ENCODE measurements at regions not wholly inside any gene's neighbourhood (a gene's known extent, or its start where the extent isn't known, plus 50 kb on each side); places are given as distances from the start of the nearest gene placed in this dataset.

DNA sequence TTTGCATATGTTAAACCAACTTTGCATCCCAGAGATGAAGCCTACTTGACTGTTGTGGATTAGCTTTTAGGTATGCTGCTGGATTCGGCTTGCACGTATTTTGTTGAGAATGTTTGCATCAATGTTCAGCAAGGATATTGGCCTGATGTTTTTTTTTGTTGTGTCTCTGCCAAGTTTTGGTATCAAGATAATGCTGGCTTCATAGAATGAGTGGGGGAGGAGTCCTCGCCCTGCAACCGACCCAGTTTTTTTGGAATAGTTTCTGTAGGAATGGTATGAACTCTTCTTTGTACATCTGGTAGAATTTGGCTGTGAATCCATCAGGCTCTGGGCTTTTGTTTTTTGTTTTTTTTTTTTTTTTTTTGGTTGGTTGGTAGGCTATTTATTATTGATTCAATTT, 147.9 kb downstream of the AHR start:
- H3K4me3 ChIP-seq (ENCODE audit: low read depth, low read length) = no peak overlapping the region
- TF ChIP-seq, protein P1, sequence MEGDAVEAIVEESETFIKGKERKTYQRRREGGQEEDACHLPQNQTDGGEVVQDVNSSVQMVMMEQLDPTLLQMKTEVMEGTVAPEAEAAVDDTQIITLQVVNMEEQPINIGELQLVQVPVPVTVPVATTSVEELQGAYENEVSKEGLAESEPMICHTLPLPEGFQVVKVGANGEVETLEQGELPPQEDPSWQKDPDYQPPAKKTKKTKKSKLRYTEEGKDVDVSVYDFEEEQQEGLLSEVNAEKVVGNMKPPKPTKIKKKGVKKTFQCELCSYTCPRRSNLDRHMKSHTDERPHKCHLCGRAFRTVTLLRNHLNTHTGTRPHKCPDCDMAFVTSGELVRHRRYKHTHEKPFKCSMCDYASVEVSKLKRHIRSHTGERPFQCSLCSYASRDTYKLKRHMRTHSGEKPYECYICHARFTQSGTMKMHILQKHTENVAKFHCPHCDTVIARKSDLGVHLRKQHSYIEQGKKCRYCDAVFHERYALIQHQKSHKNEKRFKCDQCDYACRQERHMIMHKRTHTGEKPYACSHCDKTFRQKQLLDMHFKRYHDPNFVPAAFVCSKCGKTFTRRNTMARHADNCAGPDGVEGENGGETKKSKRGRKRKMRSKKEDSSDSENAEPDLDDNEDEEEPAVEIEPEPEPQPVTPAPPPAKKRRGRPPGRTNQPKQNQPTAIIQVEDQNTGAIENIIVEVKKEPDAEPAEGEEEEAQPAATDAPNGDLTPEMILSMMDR (IDR thresholded peaks at IDR 0.05; ENCODE audit: control insufficient read depth, extremely low read depth, insufficient read depth) = no peak
- DNase-seq (ENCODE audit: low read depth) = no peak

DNA sequence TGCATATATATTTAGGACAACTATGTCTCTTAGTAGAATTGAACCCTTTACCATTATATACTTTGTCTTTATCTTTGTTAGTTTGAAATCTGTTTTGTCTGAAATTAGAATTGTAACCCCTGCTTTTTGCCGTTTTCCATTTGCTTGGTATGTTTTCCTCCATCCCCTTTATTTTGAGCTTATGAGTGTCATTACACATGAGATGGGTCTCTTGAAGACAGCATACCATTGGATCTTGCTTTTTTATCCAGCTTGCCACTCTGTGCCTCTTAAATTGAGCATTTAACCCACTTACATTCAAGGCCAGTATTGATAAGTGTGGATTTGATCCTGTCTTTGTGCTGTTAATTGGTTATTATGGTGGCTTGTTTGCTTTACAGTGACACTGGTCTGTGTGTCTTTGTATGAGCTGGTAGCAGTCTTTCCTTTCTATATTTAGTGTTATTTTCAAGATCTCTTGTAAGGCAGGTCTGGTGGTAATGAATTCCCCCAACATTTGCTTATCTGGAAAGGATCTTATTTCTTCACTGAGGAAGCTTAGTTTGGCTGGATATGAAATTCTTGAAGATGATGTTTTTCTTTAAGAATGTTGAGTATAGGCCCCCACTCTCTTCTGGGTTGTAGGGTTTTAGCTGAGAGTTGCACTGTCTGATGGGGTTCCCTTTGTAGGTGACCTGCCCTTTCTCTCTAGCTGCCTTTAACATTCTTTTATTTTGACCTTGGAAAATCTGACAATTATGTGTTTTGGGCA, 149.5 kb downstream of the AHR start:
- H3K4me3 ChIP-seq (ENCODE audit: low read depth, low read length) = no peak overlapping the region
- TF ChIP-seq, protein P1 (IDR thresholded peaks at IDR 0.05; ENCODE audit: control insufficient read depth, extremely low read depth, insufficient read depth) = no peak
- no peak for DNase-seq (ENCODE audit: low read depth)

DNA sequence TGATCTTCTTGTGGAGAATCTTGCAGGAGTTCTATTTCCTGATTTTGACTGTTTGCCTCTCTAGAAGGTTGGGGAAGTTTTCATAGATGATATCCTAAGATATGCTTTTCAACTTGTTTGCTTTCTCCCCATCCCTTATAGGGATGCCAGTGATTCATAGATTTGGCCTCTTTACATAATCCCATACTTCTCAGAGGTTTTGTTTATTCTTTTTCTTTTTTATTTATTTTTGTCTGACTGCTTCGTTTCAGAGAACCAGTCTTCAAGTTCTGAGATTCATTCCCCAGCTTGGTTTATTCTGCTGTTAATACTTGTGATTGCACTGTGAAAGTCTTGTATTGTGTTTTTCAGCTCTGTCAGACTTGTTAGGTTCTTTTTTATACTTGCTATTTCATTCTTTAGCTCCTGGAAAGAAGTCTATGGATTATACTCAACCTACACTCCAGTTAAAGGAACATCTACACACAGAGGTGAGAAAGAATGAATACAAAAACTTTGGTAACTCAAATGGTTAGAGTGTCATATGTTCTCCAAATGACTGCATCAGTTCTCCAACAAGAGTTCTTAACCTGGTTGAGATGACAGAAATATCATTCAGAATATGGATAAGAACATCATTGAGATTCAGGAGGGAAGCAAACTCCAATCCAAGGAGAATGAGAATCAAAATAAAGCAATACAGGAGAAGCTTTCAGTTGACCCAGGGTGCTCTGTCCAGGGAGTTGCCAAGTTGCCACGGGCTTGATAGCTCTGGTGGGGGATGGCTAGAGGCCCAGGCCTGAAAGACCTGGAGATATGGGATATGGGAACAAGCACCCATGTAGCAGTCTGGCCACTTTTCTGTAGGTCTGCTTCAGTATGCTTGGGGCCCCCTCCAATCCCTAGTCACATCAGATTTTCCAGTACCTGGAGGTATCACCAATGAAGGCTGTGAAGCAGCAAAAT, 150.3 kb downstream of the AHR start:
- peak; percentile 13 for DNase-seq (ENCODE audit: low read depth)
- TF ChIP-seq, protein P1 (IDR thresholded peaks at IDR 0.05; ENCODE audit: control insufficient read depth, extremely low read depth, insufficient read depth) = no peak
- H3K4me3 ChIP-seq (ENCODE audit: low read depth, low read length) = no peak overlapping the region

DNA sequence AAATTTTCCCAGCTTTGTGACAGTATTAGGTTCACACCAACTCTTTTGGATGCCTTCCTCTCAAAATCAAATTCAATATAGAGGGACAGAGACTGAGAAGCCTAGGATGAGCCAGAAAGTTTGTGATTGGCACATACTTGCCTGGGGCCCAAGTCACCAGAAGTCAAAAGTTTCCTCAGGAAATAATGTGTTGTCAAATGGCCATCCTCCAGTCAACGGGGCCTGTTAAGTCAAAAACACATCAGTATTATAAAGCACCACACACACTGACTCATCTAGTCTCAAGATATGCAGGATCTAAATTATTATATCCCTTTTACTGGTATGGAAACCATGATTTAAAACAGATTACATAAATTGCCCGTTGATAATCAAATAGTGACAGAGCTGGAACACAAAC, 158.1 kb downstream of the AHR start:
- TF ChIP-seq, protein P1 (IDR thresholded peaks at IDR 0.05; ENCODE audit: control insufficient read depth, extremely low read depth, insufficient read depth) = no peak
- no peak overlapping the region for H3K4me3 ChIP-seq (ENCODE audit: low read depth, low read length)
- DNase-seq (ENCODE audit: low read depth) = no peak

DNA sequence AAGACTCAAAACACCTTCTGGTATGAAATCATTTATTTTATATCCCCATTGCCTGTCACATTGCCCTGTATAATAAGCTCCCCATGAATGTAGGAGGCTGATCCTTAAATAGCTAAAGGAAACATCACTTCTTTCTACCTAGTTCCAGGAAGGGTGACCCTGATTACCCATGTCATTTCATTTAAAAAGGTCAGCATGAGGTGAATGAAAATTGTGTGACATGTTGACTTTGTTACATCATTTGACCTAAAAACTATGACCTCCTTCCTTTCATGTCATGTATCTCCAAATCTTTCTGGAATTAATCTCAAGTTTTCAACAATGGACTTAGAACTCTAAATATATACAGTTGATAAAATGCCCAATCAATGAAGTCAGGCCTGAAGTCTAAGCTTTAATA, 161.5 kb downstream of the AHR start:
- H3K4me3 ChIP-seq (ENCODE audit: low read depth, low read length) = no peak overlapping the region
- TF ChIP-seq, protein P1 (IDR thresholded peaks at IDR 0.05; ENCODE audit: control insufficient read depth, extremely low read depth, insufficient read depth) = no peak
- no peak for DNase-seq (ENCODE audit: low read depth)

DNA sequence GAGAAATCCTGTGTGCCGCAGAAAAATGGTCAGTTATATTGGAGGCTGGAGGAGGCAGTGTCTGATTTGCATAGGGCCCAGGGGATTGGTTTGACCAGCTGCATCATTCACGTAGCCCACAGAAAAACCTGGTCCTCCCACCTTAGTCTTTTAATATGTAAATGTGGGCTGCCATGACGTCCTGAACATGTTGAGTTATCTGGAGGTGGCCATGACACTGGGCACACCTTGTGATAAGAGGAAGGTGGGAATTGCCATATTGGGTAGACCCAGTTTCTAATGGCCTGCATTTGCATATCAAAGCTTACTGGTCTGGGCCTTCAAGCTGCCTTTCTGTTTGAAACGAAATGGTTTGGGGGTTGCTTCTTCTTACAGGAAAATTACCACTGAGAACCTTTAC, 162.2 kb downstream of the AHR start:
- DNase-seq (ENCODE audit: low read depth) = no peak
- no peak overlapping the region for H3K4me3 ChIP-seq (ENCODE audit: low read depth, low read length)
- TF ChIP-seq, protein P1 (IDR thresholded peaks at IDR 0.05; ENCODE audit: control insufficient read depth, extremely low read depth, insufficient read depth) = no peak
